Activated CD4-positive, alpha-beta T cell treated with anti-CD3 and anti-CD28 coated beads for 1 hour (primary cell): ENCODE measurements at regions not wholly inside any gene's neighbourhood (a gene's known extent, or its start where the extent isn't known, plus 50 kb on each side); places are given as distances from the start of the nearest gene placed in this dataset.

Experiments
- DNase-seq: peaks from one replicate; pipeline ENCODE4 v3.0.0-alpha.2; 2020

GRCh38 chr9:18359335-18359734 lies 114.6 kb upstream of the ADAMTSL1 start:
- no peak for DNase-seq

GRCh38 chr9:18360005-18360404 lies 113.9 kb upstream of the ADAMTSL1 start:
- DNase-seq, result no peak

- DNase-seq, result no peak
These were observed 112.3 kb upstream of the ADAMTSL1 start for GRCh38 chr9:18361646-18362045.

GRCh38 chr9:18362166-18362565 lies 111.8 kb upstream of the ADAMTSL1 start:
- no peak for DNase-seq

- no peak for DNase-seq
These were observed 110.9 kb upstream of the ADAMTSL1 start for GRCh38 chr9:18362901-18363685.

GRCh38 chr9:18365651-18366050 lies 108.3 kb upstream of the ADAMTSL1 start:
- no peak for DNase-seq

- DNase-seq, result no peak
These were observed 107.8 kb upstream of the ADAMTSL1 start for GRCh38 chr9:18366184-18366583.

- DNase-seq, result no peak
These were observed 105.7 kb upstream of the ADAMTSL1 start for GRCh38 chr9:18368206-18368605.

GRCh38 chr9:18371141-18371540 lies 102.8 kb upstream of the ADAMTSL1 start:
- DNase-seq, result no peak

- no peak for DNase-seq
These were observed 102.3 kb upstream of the ADAMTSL1 start for GRCh38 chr9:18371621-18372020.

- DNase-seq, result no peak
These were observed 94.7 kb upstream of the ADAMTSL1 start for GRCh38 chr9:18379073-18379811.

- DNase-seq, result no peak
These were observed 91.7 kb upstream of the ADAMTSL1 start for GRCh38 chr9:18382243-18382642.

- no peak for DNase-seq
These were observed 89.9 kb upstream of the ADAMTSL1 start for GRCh38 chr9:18384066-18384465.

- no peak for DNase-seq
These were observed 88.1 kb upstream of the ADAMTSL1 start for GRCh38 chr9:18385696-18386490.

- DNase-seq, result no peak
These were observed 83.6 kb upstream of the ADAMTSL1 start for GRCh38 chr9:18390393-18390792.

GRCh38 chr9:18393340-18394130 lies 80.4 kb upstream of the ADAMTSL1 start:
- no peak for DNase-seq

- no peak for DNase-seq
These were observed 79.1 kb upstream of the ADAMTSL1 start for GRCh38 chr9:18394847-18395351.

GRCh38 chr9:18396102-18396728 lies 77.7 kb upstream of the ADAMTSL1 start:
- DNase-seq, result no peak

GRCh38 chr9:18397076-18397475 lies 76.9 kb upstream of the ADAMTSL1 start:
- DNase-seq, result no peak

- no peak for DNase-seq
These were observed 75.9 kb upstream of the ADAMTSL1 start for GRCh38 chr9:18398038-18398437.

- no peak for DNase-seq
These were observed 69.4 kb upstream of the ADAMTSL1 start for GRCh38 chr9:18404434-18405029.

- no peak for DNase-seq
These were observed 68.7 kb upstream of the ADAMTSL1 start for GRCh38 chr9:18405240-18405639.
